Stimulated activated naive CD8-positive, alpha-beta T cell treated with anti-CD3 and anti-CD28 coated beads, Interleukin-15, Interleukin-2, amounts not matched to agents 100 ng/mL and 50 ng/mL, for 24 hours (primary cell): ENCODE measurements at regions not wholly inside any gene's neighbourhood (a gene's known extent, or its start where the extent isn't known, plus 50 kb on each side); places are given as distances from the start of the nearest gene placed in this dataset.
A peak's percentile ranks its signal among the peaks of the same experiment; 100 is the strongest.

ENCODE experiments used
- H3K27ac Mint-ChIP-seq: one replicate; pipeline ENCODE4 v1.8.0; 2021; ENCODE audit warnings: mild to moderate bottlenecking, mixed read lengths
- H3K27me3 Mint-ChIP-seq: one replicate; pipeline ENCODE4 v1.8.0; 2021; ENCODE audit warnings: mixed read lengths
- H3K36me3 Mint-ChIP-seq: one replicate; pipeline ENCODE4 v1.8.0; 2021; ENCODE audit warnings: low read depth, mixed read lengths
- H3K4me1 Mint-ChIP-seq: one replicate; pipeline ENCODE4 v1.8.0; 2021; ENCODE audit warnings: low read depth, mixed read lengths
- H3K4me3 Mint-ChIP-seq: one replicate; pipeline ENCODE4 v1.8.0; 2021; ENCODE audit warnings: mild to moderate bottlenecking, mixed read lengths
- H3K9me3 Mint-ChIP-seq: one replicate; pipeline ENCODE4 v1.8.0; 2021; ENCODE audit warnings: mixed read lengths

DNA sequence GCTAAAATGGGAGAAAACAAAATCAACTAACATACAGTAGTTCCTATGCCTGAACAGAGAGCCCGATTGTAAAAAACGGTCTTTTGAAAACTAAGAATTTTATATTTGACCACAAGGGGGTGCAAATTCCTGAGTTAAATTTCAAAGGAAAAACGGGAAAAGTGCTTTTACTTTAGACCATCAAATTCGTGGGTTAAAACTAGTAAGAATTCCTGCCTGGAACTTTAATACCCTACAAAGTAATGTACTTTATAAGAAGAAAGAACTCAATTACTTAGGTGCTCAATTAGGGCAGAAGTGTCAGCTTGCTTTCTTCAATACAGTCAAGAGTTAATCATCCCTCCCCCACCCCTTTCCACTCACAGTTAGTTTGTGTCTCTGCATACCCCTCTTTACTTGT, 69.8 kb downstream of the KCNRG start:
- Mint-ChIP-seq H3K27me3 (no peaks in the 10 kb centered on the region), H3K4me1 (peaks cover 48% of the 10 kb centered on the region), H3K36me3 (peaks cover 22% of the 10 kb centered on the region), H3K9me3 (no peaks in the 10 kb centered on the region), H3K4me3 (peak overlapping the region; percentile 32), H3K27ac (no peak overlapping the region)

DNA sequence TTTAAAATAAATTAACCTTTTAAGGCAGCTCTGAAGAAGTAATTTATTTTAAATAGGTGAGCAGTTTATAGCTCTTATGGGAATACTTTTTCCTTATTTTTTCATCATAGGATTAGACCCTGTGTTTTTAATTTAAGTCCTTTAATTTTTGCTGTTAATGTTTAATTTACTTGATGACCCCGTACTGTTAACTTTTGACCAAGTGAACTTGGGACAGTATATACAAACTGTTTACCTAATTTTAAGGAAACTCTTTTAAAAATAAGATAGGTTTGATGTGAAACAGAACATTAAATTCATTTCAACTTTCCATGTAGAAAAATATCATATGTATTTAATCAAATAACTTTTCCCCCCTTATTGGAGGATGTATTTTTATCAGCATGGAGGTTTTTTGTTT, 74.4 kb downstream of the KCNRG start:
- no peak overlapping the region for H3K4me3 Mint-ChIP-seq
- no peaks in the 10 kb centered on the region for H3K27me3 Mint-ChIP-seq
- peaks cover 10% of the 10 kb centered on the region for H3K36me3 Mint-ChIP-seq
- no peak overlapping the region for H3K27ac Mint-ChIP-seq
- peaks cover 24% of the 10 kb centered on the region for H3K4me1 Mint-ChIP-seq
- no peaks in the 10 kb centered on the region for H3K9me3 Mint-ChIP-seq

GRCh38 chr13:50090211-50090610, 75.0 kb downstream of the KCNRG start:
- Mint-ChIP-seq H3K4me1 (peaks cover 19% of the 10 kb centered on the region), H3K36me3 (peaks cover 10% of the 10 kb centered on the region), H3K27ac (no peak overlapping the region), H3K9me3 (no peaks in the 10 kb centered on the region), H3K4me3 (no peak overlapping the region), H3K27me3 (no peaks in the 10 kb centered on the region)

DNA sequence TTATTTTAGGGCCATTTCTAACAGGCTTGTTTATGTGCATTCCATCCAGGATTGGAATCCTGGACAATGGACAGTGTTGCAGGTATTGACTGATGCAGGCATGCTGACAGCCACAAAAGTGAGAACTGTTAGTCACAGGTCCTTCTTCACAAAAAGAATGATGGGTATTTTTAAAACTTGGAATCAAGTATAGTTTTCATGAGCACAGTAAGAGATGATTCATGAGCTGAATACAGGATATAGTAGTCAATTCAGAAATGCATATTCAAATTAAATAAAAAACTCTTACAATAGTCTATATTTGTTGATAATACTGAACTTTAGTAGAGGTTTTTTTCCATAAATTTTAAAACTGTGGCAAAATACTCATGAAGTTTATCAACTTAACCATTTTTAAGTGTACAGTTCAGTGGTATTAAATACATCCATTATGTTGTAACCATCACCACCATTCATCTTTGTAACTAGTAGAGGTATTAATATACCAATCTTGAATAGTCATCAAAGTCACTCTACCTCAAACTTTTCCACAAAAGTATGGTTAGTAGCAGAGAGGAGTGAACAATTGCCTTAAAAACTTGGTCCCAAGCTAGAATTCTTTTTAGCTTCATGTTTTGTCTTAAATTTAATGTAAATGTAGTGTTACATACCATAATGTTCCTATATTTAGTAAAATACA, 79.5 kb downstream of the KCNRG start:
- Mint-ChIP-seq H3K4me1 (peaks cover 25% of the 10 kb centered on the region), H3K4me3 (no peak overlapping the region), H3K27me3 (no peaks in the 10 kb centered on the region), H3K27ac (peak overlapping the region; percentile 10), H3K36me3 (peaks cover 28% of the 10 kb centered on the region), H3K9me3 (peaks cover 13% of the 10 kb centered on the region)

DNA sequence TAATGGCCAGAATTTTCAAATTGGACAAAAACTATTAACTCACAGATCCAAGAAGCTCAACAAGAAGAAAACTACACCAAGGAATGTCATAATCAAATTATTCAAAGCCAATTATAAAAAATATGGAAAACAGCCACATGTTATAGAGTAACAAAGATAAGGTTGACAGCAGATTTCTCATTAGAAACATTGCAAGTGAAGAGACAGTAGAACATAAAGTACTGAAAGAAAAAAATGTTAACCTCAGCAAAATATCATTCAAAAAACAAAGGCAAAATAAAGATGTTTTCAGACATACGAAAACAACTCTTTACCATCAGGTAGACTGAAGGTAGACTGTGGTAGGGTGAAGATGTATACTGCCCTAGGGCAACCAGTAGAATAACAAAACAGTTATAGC, 83.4 kb downstream of the KCNRG start:
- peaks cover 13% of the 10 kb centered on the region for H3K9me3 Mint-ChIP-seq
- peaks cover 31% of the 10 kb centered on the region for H3K36me3 Mint-ChIP-seq
- H3K4me1 Mint-ChIP-seq: peaks cover 53% of the 10 kb centered on the region
- no peak overlapping the region for H3K4me3 Mint-ChIP-seq
- H3K27me3 Mint-ChIP-seq: no peaks in the 10 kb centered on the region
- no peak overlapping the region for H3K27ac Mint-ChIP-seq

DNA sequence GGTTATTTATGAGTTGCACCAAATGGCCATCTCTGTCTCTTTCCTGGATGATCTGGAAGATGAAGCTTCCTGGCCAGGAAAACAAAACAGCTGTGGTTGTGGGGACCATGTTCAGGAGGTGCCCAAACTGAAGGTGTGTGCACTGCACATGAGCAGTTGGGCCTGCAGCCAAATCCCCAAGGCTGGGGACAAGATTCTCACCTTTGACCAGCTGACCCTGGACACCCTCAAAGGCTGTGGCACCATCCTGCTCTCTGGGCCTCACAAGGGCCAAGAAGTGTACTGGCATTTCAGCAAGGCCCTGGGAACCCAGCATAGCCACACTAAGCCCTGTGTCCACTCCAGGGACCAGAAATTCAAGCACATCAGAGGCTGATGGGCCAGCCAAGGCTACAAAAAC, 84.2 kb downstream of the KCNRG start:
- Mint-ChIP-seq H3K27ac (no peak overlapping the region), H3K9me3 (peaks cover 13% of the 10 kb centered on the region), H3K36me3 (peaks cover 36% of the 10 kb centered on the region), H3K4me3 (no peak overlapping the region), H3K27me3 (no peaks in the 10 kb centered on the region), H3K4me1 (peaks cover 55% of the 10 kb centered on the region)

DNA sequence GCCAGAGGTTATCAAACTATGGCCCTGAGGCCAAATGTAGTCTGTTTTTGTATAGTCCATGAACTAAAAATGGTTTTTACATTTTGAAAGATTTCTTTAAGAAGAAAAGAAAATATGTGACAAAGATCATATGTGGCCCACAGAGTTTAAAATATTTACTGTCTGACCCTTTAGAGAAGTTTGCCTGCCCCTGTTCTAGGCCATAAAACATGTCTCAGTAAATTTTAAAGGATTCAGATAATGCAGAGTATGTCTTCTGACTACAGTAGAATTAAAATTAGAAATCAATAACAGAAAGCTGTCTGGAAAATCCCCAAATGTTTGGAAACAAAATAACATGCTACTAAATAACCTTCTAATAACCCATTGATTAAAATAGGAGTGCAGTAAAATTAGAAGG, 86.3 kb downstream of the KCNRG start:
- no peak overlapping the region for H3K27ac Mint-ChIP-seq
- H3K4me1 Mint-ChIP-seq: peaks cover 64% of the 10 kb centered on the region

DNA sequence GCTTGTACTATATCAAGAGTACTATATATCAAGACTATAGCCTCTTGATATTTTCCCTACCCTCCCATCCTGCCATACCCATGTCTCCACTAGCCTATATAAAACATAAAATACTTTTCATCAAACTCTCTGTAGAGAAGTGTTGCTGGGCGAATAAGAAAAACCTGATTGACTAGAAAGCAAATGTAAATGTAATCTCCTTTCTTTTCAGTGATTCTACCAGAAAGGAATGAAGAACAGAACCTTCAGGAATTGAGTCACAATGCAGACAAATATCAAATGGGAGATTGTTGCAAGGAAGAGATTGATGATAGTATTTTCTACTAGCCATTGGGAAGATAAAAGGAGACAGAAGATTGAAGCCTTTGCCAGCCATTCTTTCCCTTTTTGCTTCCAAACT, 89.2 kb downstream of the KCNRG start:
- peaks cover 24% of the 10 kb centered on the region for H3K36me3 Mint-ChIP-seq
- no peak overlapping the region for H3K27ac Mint-ChIP-seq
- H3K4me1 Mint-ChIP-seq: peaks cover 67% of the 10 kb centered on the region
- no peaks in the 10 kb centered on the region for H3K27me3 Mint-ChIP-seq
- no peak overlapping the region for H3K4me3 Mint-ChIP-seq
- H3K9me3 Mint-ChIP-seq: no peaks in the 10 kb centered on the region

More for the DNA sequence above, 86.3 kb downstream of the KCNRG start:
- Mint-ChIP-seq H3K36me3 (peaks cover 46% of the 10 kb centered on the region), H3K9me3 (peaks cover 13% of the 10 kb centered on the region), H3K27me3 (no peaks in the 10 kb centered on the region), H3K4me3 (no peak overlapping the region)

DNA sequence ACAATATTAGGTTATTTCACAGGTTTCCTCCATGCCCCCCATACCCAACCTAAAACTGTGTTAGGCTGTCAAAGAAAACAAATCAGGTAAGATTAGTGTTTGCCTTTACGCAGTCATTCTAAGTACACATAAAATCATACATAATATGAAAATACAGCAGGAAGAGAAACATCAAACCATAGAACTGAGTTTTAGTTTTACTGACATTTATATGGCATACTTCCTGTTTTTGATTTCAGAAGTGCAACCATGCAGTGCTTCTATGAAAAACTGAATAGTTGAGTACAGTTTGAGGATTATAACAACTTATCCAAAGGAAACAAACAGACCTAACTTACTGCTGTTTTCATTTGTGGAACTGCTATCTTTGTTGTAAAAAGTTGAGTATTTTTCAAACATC, 91.3 kb downstream of the KCNRG start:
- Mint-ChIP-seq H3K4me3 (peak overlapping the region; percentile 50), H3K36me3 (peaks cover 20% of the 10 kb centered on the region), H3K9me3 (no peaks in the 10 kb centered on the region), H3K27ac (peak overlapping the region; percentile 86), H3K4me1 (peaks cover 60% of the 10 kb centered on the region), H3K27me3 (no peaks in the 10 kb centered on the region)

GRCh38 chr13:50107205-50107604, 92.0 kb downstream of the KCNRG start:
- H3K9me3 Mint-ChIP-seq: no peaks in the 10 kb centered on the region
- peaks cover 20% of the 10 kb centered on the region for H3K36me3 Mint-ChIP-seq
- H3K4me3 Mint-ChIP-seq: no peak overlapping the region
- no peaks in the 10 kb centered on the region for H3K27me3 Mint-ChIP-seq
- H3K4me1 Mint-ChIP-seq: peaks cover 57% of the 10 kb centered on the region
- H3K27ac Mint-ChIP-seq: peak overlapping the region; percentile 26

- Mint-ChIP-seq H3K9me3 (no peaks in the 10 kb centered on the region), H3K27me3 (no peaks in the 10 kb centered on the region), H3K27ac (no peak overlapping the region), H3K4me3 (no peak overlapping the region), H3K36me3 (peaks cover 4% of the 10 kb centered on the region), H3K4me1 (peaks cover 17% of the 10 kb centered on the region)
Measured at GRCh38 chr13:50114961-50115360, 99.7 kb downstream of the KCNRG start.

DNA sequence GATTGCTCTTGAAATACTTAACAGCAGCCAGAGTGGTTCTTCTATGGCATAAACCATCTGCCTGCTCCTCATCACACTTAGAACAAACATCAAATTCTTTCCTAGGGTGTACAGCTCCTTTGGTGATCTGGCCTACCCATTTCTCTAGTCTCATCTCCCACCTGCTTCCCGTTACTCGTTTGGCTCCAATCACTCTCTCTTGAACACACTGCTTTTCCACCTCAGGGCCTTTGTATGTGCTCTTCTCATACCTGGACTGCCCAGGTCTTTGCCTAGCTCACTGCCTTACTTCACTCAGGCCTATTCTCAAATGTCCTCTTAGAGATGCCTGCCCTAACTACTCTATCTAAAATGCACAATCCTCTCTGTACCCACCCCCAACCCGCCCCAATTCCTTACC, 100.5 kb downstream of the KCNRG start:
- peaks cover 4% of the 10 kb centered on the region for H3K36me3 Mint-ChIP-seq
- H3K4me1 Mint-ChIP-seq: peaks cover 17% of the 10 kb centered on the region
- no peak overlapping the region for H3K27ac Mint-ChIP-seq
- H3K4me3 Mint-ChIP-seq: no peak overlapping the region
- no peaks in the 10 kb centered on the region for H3K27me3 Mint-ChIP-seq
- H3K9me3 Mint-ChIP-seq: no peaks in the 10 kb centered on the region

GRCh38 chr13:50116430-50116973, 101.3 kb downstream of the KCNRG start:
- Mint-ChIP-seq H3K27me3 (no peaks in the 10 kb centered on the region), H3K36me3 (peaks cover 4% of the 10 kb centered on the region), H3K9me3 (no peaks in the 10 kb centered on the region), H3K4me3 (no peak overlapping the region), H3K27ac (no peak overlapping the region), H3K4me1 (peaks cover 12% of the 10 kb centered on the region)

GRCh38 chr13:50119591-50119990, 104.3 kb downstream of the KCNRG start:
- Mint-ChIP-seq H3K9me3 (no peaks in the 10 kb centered on the region), H3K4me3 (no peak overlapping the region), H3K27me3 (no peaks in the 10 kb centered on the region), H3K4me1 (peaks cover 30% of the 10 kb centered on the region), H3K36me3 (peaks cover 15% of the 10 kb centered on the region), H3K27ac (no peak overlapping the region)

DNA sequence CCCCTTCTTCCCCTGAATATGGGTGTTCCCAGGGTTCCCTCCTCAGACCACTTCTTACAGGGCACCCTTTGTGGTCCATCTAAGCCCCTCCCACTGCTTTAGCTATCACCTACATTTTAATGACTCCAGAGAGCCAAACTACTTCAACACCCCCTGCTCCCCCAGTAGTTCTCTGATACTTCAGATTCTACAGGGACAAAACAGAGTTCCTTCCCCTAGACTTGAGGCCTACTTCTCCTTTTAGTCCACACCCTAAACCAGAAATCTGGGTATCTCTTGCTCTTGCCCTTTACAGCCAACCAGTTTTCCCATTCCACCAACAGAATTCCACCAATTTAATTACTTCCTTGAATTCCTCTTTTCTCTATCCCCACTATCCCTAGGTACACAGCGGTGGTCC, 107.2 kb downstream of the KCNRG start:
- no peaks in the 10 kb centered on the region for H3K9me3 Mint-ChIP-seq
- no peak overlapping the region for H3K4me3 Mint-ChIP-seq
- peaks cover 10% of the 10 kb centered on the region for H3K27me3 Mint-ChIP-seq
- H3K27ac Mint-ChIP-seq: peak overlapping the region; percentile 4
- peaks cover 42% of the 10 kb centered on the region for H3K4me1 Mint-ChIP-seq
- H3K36me3 Mint-ChIP-seq: peaks cover 20% of the 10 kb centered on the region

GRCh38 chr13:50123002-50123401, 107.8 kb downstream of the KCNRG start:
- peak overlapping the region; percentile 4 for H3K27ac Mint-ChIP-seq
- H3K27me3 Mint-ChIP-seq: peaks cover 12% of the 10 kb centered on the region

More at GRCh38 chr13:50123002-50123401, 107.8 kb downstream of the KCNRG start:
- Mint-ChIP-seq H3K4me1 (peaks cover 42% of the 10 kb centered on the region), H3K9me3 (no peaks in the 10 kb centered on the region), H3K4me3 (peak overlapping the region; percentile 87), H3K36me3 (peaks cover 20% of the 10 kb centered on the region)
